Neuron (in vitro differentiated cells): ENCODE measurements at regions not wholly inside any gene's neighbourhood (a gene's known extent, or its start where the extent isn't known, plus 50 kb on each side); places are given as distances from the start of the nearest gene placed in this dataset.

Experiments used
- H2AFZ ChIP-seq: one replicate; pipeline ENCODE4 v1.6.1; 2013; ENCODE audit warnings: low read depth, mild to moderate bottlenecking, inconsistent platforms, low read length, moderate library complexity
- H3K27me3 ChIP-seq: one replicate; pipeline ENCODE4 v1.6.1; 2013; ENCODE audit warnings: low read length; ENCODE audit not compliant: insufficient read depth
- H3K36me3 ChIP-seq: one replicate; pipeline ENCODE4 v1.6.1; 2013; ENCODE audit warnings: low read length; ENCODE audit not compliant: insufficient read depth
- H3K4me1 ChIP-seq: one replicate; pipeline ENCODE4 v1.6.1; 2013; ENCODE audit warnings: low read length; ENCODE audit not compliant: insufficient read depth
- H3K4me3 ChIP-seq: 2 replicates; pipeline ENCODE4 v1.5.1; 2013; ENCODE audit warnings: mild to moderate bottlenecking, low read length, moderate library complexity
- H3K9me3 ChIP-seq: one replicate; pipeline ENCODE4 v1.6.1; 2013; ENCODE audit warnings: low read length

DNA sequence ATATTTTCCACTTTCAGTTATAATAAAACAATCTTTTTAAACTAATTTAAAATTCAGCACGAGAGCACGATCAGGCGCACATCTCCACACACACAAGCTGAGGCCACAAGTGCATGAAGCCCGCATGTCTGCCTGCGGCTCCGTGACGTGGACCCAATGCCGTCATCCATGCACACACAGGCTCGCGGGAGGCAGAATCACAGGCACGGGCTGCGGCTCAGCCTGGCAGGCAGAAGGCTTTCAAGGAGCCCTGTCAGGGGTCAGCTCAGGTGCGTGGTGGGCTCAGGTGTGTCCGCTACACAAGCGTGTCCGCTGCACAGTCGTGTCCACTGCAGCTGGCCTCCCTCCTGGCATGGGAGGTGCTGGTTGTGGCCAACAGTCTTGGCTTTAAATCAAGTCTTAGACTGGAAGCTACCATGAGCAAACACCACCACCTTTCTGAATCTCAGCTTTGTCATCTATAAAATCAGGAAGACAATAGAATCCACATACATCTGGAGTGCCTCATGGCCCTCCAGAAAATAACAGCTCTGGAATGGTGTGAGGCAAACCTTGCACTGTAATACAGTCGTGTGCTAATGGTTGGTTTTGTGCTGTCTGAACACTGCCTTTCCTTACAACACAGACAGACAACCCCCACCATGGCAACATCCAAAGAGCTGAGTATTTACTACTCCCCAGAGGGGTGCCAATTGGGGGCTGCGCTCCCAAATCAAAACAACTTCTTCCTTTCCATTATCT is 210.1 kb downstream of the NDUFA10 start:
- H3K4me3 ChIP-seq, result no peak overlapping the region
- no peaks in the 10 kb centered on the region for H3K4me1 ChIP-seq
- no peaks in the 10 kb centered on the region for H3K9me3 ChIP-seq
- no peak overlapping the region for H2AFZ ChIP-seq
- H3K36me3 ChIP-seq, result no peaks in the 10 kb centered on the region
- H3K27me3 ChIP-seq, result peaks cover 4% of the 10 kb centered on the region

DNA sequence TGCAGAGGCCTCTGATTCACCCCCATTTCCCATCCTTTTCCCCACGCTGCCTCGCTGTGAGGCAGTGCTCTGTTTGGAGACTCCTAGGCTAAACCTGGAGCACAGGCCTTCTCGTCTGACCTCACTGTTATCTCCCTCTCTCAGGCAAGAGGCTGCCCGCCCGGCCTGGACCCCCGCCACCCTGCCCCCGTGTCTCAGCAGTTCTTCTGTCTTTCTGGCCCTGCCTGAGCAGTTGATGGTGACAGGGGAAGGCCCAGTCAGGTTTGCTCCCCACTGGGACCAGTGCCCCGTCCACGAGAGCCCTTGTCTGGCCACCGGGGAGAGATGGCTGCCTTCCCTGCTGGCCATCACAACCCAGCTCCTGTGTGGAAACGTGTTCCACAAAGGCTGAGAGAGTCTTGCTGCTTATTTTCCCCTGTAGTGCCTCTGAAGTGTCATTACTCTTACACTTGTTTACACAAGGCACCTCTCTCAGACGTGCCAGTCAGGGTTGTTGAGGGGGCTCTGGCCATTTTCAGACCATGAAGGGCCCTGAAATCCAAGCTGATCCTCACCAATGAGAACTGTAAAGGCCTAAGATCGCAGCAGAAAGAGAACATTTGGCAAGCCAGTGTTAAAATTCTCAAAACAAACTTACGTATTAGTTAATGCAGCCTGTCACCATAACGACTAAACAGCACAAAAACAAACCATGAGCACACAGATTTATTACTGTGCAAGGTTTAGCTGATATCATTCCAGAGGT is 210.9 kb downstream of the NDUFA10 start:
- H2AFZ ChIP-seq, result no peak overlapping the region
- H3K4me3 ChIP-seq, result no peak overlapping the region
- H3K9me3 ChIP-seq, result no peaks in the 10 kb centered on the region
- peaks cover 3% of the 10 kb centered on the region for H3K27me3 ChIP-seq
- H3K4me1 ChIP-seq, result no peaks in the 10 kb centered on the region
- H3K36me3 ChIP-seq, result no peaks in the 10 kb centered on the region

DNA sequence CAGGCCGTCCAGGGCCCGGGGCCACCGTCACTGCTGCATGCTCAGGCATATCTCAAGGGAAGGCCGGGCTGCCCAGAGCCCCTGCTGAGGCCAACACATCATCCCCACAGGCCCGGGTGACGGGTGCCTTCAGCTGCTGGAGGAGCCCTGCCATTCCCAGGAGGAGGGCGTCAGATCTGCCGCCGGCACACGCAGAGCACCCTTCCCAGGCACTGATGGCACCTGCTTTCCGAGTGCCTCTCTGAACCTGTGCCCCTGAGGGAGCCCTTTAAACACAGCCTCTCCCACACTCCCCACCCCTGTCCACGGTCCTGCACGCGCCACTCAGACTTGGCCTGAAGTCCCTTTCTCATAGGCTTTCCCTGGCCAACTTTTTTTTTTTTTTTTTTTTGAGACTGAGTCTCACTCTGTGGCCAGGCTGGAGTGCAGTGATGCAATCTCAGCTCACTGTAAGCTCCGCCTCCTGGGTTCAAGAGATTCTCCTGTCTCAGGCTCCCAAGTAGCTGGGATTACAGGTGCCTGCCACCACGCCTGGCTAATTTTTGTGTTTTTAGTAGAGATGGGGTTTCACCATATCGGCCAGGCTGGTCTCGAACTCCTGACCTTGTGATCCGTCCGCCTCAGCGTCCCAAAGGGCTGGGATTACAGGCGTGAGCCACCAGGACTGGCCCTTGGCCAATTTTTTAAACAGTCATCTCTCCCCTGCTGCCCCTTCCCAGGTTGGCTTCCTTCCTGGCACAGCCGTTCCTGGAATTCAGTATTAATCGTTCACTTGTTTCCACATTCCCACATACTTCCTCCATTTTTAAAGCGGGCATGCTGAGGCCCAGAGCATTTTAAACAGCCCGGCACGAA is 211.7 kb downstream of the NDUFA10 start:
- H2AFZ ChIP-seq, result no peak overlapping the region
- no peaks in the 10 kb centered on the region for H3K36me3 ChIP-seq
- no peaks in the 10 kb centered on the region for H3K4me1 ChIP-seq
- H3K4me3 ChIP-seq, result no peak overlapping the region
- H3K27me3 ChIP-seq, result no peaks in the 10 kb centered on the region
- no peaks in the 10 kb centered on the region for H3K9me3 ChIP-seq

DNA sequence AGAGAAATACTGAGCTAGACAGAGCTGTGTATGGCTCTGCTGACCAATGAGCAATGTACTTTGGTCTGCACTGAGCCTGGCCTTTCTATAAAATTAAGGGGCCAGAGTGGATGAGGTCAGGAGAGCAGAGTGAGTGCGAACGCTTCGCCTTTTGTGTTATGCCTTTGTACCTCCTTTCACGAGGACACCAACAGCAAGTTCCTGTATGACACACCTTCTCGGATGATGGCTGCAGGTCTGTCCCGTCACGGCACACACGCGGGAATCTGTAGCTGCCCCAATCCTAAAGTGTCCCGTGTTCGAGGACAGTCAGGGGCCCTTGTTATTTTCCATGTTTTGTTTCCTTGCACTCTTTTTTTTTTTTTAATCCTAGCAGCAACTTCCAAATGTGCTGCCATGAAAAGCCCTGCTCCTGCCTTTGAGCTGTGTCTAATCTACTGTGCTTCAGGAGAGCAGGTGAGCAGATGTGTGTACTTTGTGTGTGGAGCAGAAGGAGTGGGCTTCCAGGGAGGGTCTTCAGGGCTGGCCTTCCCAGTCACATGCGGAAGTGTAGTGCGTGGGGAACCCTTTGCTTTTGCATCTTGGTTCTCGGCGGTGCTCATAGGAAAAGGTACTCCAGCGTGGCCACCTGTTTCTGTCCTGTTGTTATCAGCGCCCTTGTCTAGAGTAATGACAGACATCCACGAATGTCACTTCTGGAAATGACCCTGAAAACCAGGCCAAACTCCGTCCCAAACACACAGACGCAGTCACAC is 213.2 kb downstream of the NDUFA10 start:
- H3K9me3 ChIP-seq, result no peaks in the 10 kb centered on the region
- no peaks in the 10 kb centered on the region for H3K27me3 ChIP-seq
- no peak overlapping the region for H3K4me3 ChIP-seq
- H3K4me1 ChIP-seq, result no peaks in the 10 kb centered on the region
- H2AFZ ChIP-seq, result no peak overlapping the region
- no peaks in the 10 kb centered on the region for H3K36me3 ChIP-seq

DNA sequence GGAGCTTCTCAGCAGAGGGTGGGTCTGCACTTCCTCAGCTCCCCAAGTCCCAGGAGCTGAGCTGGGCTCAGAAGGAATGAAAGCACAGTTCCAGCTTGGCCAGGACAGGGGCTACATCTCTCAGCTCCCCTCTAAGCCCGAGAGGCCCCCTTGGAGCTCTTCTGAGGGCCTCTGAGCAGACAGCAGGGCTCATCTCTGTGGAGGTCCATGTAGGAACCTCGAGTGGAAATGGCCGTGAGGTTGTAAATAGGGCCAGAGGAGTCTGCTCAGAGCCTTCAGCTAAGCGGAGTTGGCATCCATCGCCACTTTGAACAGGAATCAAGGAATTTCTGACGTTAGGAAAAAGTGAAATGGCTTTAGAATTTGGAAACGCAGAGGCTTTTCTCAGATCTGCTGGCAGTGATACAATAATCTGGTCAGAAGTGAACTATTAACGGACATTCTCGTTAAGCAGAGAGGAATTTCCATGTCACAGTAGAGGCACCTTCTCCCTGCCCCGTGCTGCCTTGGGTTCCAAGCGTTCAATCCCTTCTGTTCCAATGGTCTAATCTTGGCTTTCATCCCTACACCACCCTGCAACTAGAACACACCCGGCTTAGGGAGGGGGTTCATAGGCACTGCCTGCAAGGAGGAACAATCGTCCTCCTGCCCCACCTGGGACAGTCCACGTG is 213.9 kb downstream of the NDUFA10 start:
- no peaks in the 10 kb centered on the region for H3K9me3 ChIP-seq
- no peak overlapping the region for H2AFZ ChIP-seq
- no peaks in the 10 kb centered on the region for H3K36me3 ChIP-seq
- H3K27me3 ChIP-seq, result no peaks in the 10 kb centered on the region
- H3K4me1 ChIP-seq, result no peaks in the 10 kb centered on the region
- no peak overlapping the region for H3K4me3 ChIP-seq

DNA sequence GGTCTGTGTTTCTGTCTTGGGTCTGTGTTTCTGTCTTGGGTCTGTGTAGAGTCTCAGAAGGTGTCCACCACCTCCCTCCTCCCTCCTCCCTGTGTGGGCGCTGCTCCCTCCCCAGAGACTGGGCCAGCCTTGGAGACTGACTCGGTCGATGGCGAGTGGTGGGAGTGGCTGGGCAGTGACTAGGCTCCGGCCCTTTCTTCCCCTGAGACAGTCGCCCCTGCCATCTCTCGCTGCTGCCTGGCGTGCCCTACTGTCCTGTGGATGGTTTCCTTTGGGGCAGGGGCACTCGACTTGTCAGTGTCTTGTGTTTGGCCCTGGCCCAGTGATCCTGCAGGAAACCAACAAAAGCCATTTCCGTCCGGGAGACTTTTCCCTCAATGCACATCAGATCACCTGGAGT is 215.8 kb downstream of the NDUFA10 start:
- no peaks in the 10 kb centered on the region for H3K4me1 ChIP-seq
- H2AFZ ChIP-seq, result no peak overlapping the region
- no peaks in the 10 kb centered on the region for H3K9me3 ChIP-seq
- no peak overlapping the region for H3K4me3 ChIP-seq
- no peaks in the 10 kb centered on the region for H3K27me3 ChIP-seq
- no peaks in the 10 kb centered on the region for H3K36me3 ChIP-seq

DNA sequence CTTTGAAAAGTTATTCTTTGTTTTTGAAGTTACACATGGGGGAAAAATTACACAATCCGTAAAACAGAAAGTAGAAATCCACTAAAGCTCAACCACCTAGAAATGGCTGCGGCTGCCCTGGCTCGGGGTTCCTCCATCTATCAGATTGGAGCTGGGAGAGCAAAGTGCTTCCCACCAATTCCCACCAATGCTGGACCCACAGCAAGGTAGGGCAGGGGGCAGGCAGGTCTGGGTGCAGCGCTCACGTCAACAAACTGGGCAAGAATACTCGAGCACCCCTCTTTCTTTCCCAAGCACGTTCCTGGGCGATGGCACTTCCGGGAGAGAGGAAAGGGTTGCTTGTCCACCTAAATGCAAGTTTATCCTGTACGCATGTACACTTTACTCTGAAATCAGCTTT is 217.6 kb downstream of the NDUFA10 start:
- H2AFZ ChIP-seq, result no peak overlapping the region
- no peak overlapping the region for H3K4me3 ChIP-seq

DNA sequence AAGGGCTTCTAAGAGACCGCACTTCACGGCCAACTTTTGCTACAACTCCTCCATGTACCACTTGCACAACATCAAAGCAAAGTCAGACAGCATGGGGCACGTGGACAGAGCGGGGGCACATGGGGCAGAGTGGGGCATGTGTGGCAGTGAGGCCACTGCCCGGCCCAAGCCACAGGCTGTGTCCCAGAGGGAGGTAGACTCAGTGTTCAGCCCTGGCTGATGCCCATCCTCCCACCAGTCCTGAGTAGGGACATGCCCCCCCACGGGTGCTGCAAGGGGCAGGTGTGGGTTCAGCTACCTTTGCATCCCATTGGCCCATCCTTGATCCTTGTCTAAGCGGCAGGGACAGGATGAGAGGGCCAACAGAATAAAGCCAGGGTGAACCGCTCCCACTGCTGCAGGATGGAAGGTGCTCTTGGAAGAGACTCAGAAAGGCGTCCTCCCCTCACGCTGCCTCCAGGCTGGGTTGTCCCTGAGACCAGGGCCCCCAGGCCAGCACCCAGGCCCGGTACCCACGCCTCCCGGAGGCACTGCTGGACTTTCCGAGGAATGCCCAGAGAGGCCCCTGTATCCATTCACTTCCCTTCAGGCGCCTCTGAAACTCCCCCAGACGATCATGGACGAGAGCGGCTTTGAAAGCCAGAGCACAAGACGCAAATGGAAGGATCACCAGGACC is 218.2 kb downstream of the NDUFA10 start:
- Histone ChIP-seq H3K36me3 (no peaks in the 10 kb centered on the region), H3K9me3 (no peaks in the 10 kb centered on the region), H2AFZ (no peak overlapping the region), H3K4me1 (no peaks in the 10 kb centered on the region), H3K4me3 (no peak overlapping the region), H3K27me3 (no peaks in the 10 kb centered on the region)

More for the DNA sequence above, 217.6 kb downstream of the NDUFA10 start:
- Histone ChIP-seq H3K27me3 (no peaks in the 10 kb centered on the region), H3K9me3 (no peaks in the 10 kb centered on the region), H3K4me1 (no peaks in the 10 kb centered on the region), H3K36me3 (no peaks in the 10 kb centered on the region)

DNA sequence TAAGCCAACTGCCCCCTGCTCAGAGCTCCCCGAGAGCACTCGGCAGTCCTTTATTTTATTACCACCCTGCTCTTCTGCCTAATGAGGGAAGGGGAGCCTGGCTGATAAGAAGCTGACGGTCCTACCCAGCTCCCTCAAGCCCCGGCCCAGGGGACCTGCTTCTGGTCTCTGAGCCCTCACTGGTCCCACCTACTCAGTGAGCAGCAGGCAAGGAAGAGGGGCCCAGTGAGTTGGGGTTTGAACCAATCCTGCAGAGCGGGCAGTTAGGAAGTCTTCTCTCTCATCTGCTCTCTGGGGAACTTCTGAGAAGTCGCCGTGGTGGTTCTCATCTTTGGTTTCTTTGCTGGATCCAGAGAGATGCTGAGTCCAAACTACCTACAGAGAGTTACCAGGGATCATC is 218.9 kb downstream of the NDUFA10 start:
- Histone ChIP-seq H3K4me3 (no peak overlapping the region), H3K4me1 (no peaks in the 10 kb centered on the region), H3K36me3 (no peaks in the 10 kb centered on the region), H2AFZ (no peak overlapping the region), H3K9me3 (no peaks in the 10 kb centered on the region), H3K27me3 (no peaks in the 10 kb centered on the region)

DNA sequence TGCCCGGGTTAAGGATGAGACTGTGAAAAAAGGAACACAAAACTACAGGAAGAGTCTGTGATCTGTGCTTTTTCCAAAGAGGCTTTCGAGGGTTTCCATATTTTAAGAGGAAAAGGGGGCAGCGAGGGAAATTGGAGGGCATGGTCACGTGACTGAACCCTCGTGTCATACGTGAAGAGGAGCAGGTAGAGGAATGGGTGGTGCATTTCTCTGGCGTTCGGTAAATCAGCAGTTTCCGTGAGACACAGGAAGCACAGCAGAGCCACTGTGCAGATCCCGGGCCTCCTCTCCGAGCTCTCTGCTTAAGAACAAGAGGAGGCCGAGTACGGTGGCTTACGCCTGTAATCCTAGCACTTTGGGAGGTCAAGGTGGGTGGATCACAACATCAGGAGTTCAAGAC is 219.7 kb downstream of the NDUFA10 start:
- no peak overlapping the region for H2AFZ ChIP-seq
- no peaks in the 10 kb centered on the region for H3K27me3 ChIP-seq
- H3K4me1 ChIP-seq, result no peaks in the 10 kb centered on the region
- no peaks in the 10 kb centered on the region for H3K9me3 ChIP-seq
- H3K36me3 ChIP-seq, result no peaks in the 10 kb centered on the region
- no peak overlapping the region for H3K4me3 ChIP-seq

DNA sequence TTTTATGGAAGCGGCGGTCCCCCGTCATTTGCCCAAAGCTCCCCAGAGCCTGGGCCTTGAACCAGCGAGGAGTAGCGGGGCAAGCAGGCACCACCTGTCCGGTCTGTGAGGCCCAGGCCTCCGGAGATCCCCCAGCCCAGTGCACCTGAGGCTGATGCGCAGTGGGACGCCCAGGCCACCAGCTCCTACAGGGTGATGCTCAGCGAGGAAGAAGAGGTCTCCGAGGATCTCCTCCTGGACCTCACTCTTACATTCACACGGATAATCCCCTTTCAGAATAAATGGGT is 220.2 kb downstream of the NDUFA10 start:
- Histone ChIP-seq H2AFZ (no peak overlapping the region), H3K4me3 (no peak overlapping the region), H3K9me3 (no peaks in the 10 kb centered on the region), H3K27me3 (no peaks in the 10 kb centered on the region), H3K36me3 (no peaks in the 10 kb centered on the region), H3K4me1 (no peaks in the 10 kb centered on the region)
